Neural progenitor cell (in vitro differentiated cells): ENCODE measurements at regions not wholly inside any gene's neighbourhood (a gene's known extent, or its start where the extent isn't known, plus 50 kb on each side); places are given as distances from the start of the nearest gene placed in this dataset.

Source experiments
- DNase-seq: peaks from one replicate; pipeline ENCODE4 v3.0.0-alpha.2; 2016; ENCODE audit warnings: low spot score
- H2AFZ ChIP-seq: fragments of 200-600 bp; sonication (generic); replicated peaks from 2 replicates; pipeline ENCODE4 v1.6.1; 2016; ENCODE audit warnings: antibody characterized with exemption
- H3F3A ChIP-seq: fragments of 200-600 bp; sonication (generic); 2 replicates; pipeline ENCODE4 v1.6.1; 2016; ENCODE audit warnings: antibody characterized with exemption, low read depth
- H3K27ac ChIP-seq: fragments of 200-600 bp; sonication (generic); 2 replicates; pipeline ENCODE4 v1.5.1; 2016; ENCODE audit warnings: mild to moderate bottlenecking
- H3K27me3 ChIP-seq: fragments of 200-600 bp; sonication (generic); 2 replicates; pipeline ENCODE4 v1.6.1; 2016; ENCODE audit warnings: mild to moderate bottlenecking, moderate library complexity
- H3K36me3 ChIP-seq: fragments of 200-600 bp; sonication (generic); 2 replicates; pipeline ENCODE4 v1.5.1; 2016
- H3K4me1 ChIP-seq: fragments of 200-600 bp; sonication (generic); 2 replicates; pipeline ENCODE4 v1.6.1; 2016; ENCODE audit warnings: mixed run types
- H3K4me2 ChIP-seq: fragments of 200-600 bp; sonication (generic); 2 replicates; pipeline ENCODE4 v1.6.1; 2016
- H3K4me3 ChIP-seq: fragments of 200-600 bp; sonication (generic); 2 replicates; pipeline ENCODE4 v1.5.1; 2016
- H3K79me2 ChIP-seq: fragments of 200-600 bp; sonication (generic); 2 replicates; pipeline ENCODE4 v1.6.1; 2016; ENCODE audit warnings: low read depth
- H3K9ac ChIP-seq: fragments of 200-600 bp; sonication (generic); 2 replicates; pipeline ENCODE4 v1.6.1; 2016
- H3K9me3 ChIP-seq: fragments of 200-600 bp; sonication (generic); 2 replicates; pipeline ENCODE4 v1.5.1; 2016; ENCODE audit warnings: low read depth
- H4K20me1 ChIP-seq: fragments of 200-600 bp; sonication (generic); 2 replicates; pipeline ENCODE4 v1.6.1; 2016; ENCODE audit warnings: low read depth
- H3K27ac Mint-ChIP-seq: 3 replicates; pipeline ENCODE4 v1.8.0; 2021; ENCODE audit warnings: mixed read lengths
- H3K27me3 Mint-ChIP-seq: 2 replicates; pipeline ENCODE4 v1.8.0; 2022; ENCODE audit warnings: low read depth, mild to moderate bottlenecking, inconsistent platforms, moderate library complexity, mixed read lengths; ENCODE audit not compliant: insufficient read depth
- H3K36me3 Mint-ChIP-seq: 3 replicates; pipeline ENCODE4 v1.8.0; 2021; ENCODE audit warnings: mixed read lengths
- H3K4me1 Mint-ChIP-seq: 3 replicates; pipeline ENCODE4 v1.8.0; 2021; ENCODE audit warnings: mixed read lengths
- H3K4me3 Mint-ChIP-seq: 3 replicates; pipeline ENCODE4 v1.8.0; 2021; ENCODE audit warnings: mild to moderate bottlenecking, moderate library complexity, mixed read lengths
- H3K9me3 Mint-ChIP-seq: 3 replicates; pipeline ENCODE4 v1.8.0; 2020; ENCODE audit warnings: mixed read lengths
- EZH2 ChIP-seq: fragments of 200-600 bp; sonication (generic); IDR thresholded peaks from 2 replicates; pipeline ENCODE4 v1.6.1; 2017; ENCODE audit warnings: antibody characterized with exemption, mild to moderate bottlenecking, moderate library complexity
- EZH2phosphoT487 ChIP-seq: fragments of 200-600 bp; sonication (generic); IDR thresholded peaks from 2 replicates; pipeline ENCODE4 v1.6.1; 2017; ENCODE audit warnings: antibody characterized with exemption
- TF ChIP-seq, protein P1 (sequence below): fragments of 200-600 bp; sonication (generic); IDR thresholded peaks from 2 replicates; pipeline ENCODE4 v1.5.1; 2017; ENCODE audit warnings: antibody characterized with exemption, mild to moderate bottlenecking

DNA sequence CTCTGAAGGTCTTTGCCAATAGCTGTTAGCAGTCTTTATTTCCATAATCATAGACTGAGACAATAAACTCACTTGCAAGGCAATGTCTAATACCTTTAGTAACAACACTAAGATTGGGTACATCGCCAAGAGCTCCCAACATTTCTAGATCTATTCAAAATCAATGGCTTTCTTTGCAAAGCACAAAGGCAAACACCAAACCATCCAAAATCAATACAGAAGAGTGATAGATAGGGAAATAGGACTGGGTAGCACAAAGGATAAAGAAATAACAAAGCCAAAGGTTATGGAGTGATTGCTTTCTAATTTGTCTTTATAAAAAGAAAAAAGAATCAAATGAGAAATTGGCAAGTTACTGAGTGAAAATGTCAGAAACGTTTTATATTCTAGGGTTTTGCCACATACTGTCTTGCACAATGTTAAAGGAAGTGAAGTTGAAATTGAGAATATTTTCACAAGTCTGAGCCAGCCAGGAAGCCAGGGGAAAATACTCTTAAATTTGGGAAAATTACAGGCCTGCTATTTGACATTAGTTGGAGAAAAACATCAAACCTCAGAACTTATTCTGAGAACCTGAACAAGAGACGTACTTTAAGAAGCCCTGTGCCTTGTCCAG, 53.3 kb upstream of the LHFPL2 start:
- Histone ChIP-seq H3K27ac (no peak overlapping the region), H3K4me2 (no peak overlapping the region), H3K4me3 (no peak overlapping the region), H3F3A (no peaks in the 10 kb centered on the region), H3K36me3 (no peaks in the 10 kb centered on the region), H3K9me3 (no peaks in the 10 kb centered on the region), H3K27me3 (no peaks in the 10 kb centered on the region), H3K9ac (no peak overlapping the region), H3K79me2 (no peaks in the 10 kb centered on the region), H4K20me1 (no peaks in the 10 kb centered on the region), H2AFZ (no peak overlapping the region), H3K4me1 (no peaks in the 10 kb centered on the region)
- no peak overlapping the region for H3K4me3 Mint-ChIP-seq
- peak overlapping the region; percentile 36 for H3K27ac Mint-ChIP-seq
- H3K36me3 Mint-ChIP-seq, result no peaks in the 10 kb centered on the region
- TF ChIP-seq EZH2, result no peak
- TF ChIP-seq, protein P1, sequence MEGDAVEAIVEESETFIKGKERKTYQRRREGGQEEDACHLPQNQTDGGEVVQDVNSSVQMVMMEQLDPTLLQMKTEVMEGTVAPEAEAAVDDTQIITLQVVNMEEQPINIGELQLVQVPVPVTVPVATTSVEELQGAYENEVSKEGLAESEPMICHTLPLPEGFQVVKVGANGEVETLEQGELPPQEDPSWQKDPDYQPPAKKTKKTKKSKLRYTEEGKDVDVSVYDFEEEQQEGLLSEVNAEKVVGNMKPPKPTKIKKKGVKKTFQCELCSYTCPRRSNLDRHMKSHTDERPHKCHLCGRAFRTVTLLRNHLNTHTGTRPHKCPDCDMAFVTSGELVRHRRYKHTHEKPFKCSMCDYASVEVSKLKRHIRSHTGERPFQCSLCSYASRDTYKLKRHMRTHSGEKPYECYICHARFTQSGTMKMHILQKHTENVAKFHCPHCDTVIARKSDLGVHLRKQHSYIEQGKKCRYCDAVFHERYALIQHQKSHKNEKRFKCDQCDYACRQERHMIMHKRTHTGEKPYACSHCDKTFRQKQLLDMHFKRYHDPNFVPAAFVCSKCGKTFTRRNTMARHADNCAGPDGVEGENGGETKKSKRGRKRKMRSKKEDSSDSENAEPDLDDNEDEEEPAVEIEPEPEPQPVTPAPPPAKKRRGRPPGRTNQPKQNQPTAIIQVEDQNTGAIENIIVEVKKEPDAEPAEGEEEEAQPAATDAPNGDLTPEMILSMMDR, result no peak
- TF ChIP-seq EZH2phosphoT487, result no peak
- peaks cover 2% of the 10 kb centered on the region for H3K9me3 Mint-ChIP-seq
- peaks cover 6% of the 10 kb centered on the region for H3K4me1 Mint-ChIP-seq
- DNase-seq, result no peak
- H3K27me3 Mint-ChIP-seq, result peaks cover 4% of the 10 kb centered on the region

DNA sequence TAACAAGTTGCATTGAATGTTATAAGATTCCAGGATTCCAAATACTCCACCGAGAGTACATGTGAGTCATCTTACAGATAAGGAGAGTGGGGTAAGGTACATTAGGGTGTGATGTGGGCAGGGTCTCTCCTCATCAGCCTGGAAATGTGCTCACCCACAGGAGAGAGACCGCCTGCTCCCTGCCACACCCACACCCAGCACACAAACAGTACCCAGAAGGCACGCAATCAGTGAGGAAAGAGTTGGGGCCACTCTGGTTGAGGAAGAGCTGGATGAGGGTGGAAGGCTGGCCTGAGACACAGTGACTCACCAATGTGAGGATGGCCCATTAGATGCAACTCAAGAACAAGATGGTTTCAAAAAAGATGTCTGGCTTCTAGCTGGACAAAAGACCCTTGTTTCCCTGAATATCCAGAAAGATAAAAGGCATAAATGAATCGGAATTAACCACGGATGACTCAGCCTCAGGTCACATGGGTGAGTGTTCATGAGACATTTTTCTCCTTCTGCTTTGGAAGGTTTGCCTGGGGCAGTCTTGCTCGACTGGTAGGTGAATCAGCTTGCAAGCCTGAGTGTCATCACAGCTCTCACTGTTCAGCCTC, 51.1 kb upstream of the LHFPL2 start:
- no peaks in the 10 kb centered on the region for H4K20me1 ChIP-seq
- peaks cover 7% of the 10 kb centered on the region for H3K27me3 Mint-ChIP-seq
- peaks cover 10% of the 10 kb centered on the region for H3K9me3 Mint-ChIP-seq
- no peak overlapping the region for H3K27ac Mint-ChIP-seq
- no peaks in the 10 kb centered on the region for H3K79me2 ChIP-seq
- H3K9ac ChIP-seq, result no peak overlapping the region
- no peak overlapping the region for H3K4me3 Mint-ChIP-seq
- no peak overlapping the region for H2AFZ ChIP-seq
- H3K36me3 ChIP-seq, result no peaks in the 10 kb centered on the region
- no peak overlapping the region for H3K4me2 ChIP-seq
- no peak for DNase-seq
- peaks cover 2% of the 10 kb centered on the region for H3K36me3 Mint-ChIP-seq
- no peaks in the 10 kb centered on the region for H3K27me3 ChIP-seq
- H3F3A ChIP-seq, result no peaks in the 10 kb centered on the region
- no peak for TF ChIP-seq EZH2
- TF ChIP-seq, protein P1, result no peak
- no peak for TF ChIP-seq EZH2phosphoT487
- peaks cover 6% of the 10 kb centered on the region for H3K4me1 Mint-ChIP-seq
- no peak overlapping the region for H3K4me3 ChIP-seq
- H3K27ac ChIP-seq, result no peak overlapping the region
- no peaks in the 10 kb centered on the region for H3K9me3 ChIP-seq
- no peaks in the 10 kb centered on the region for H3K4me1 ChIP-seq

DNA sequence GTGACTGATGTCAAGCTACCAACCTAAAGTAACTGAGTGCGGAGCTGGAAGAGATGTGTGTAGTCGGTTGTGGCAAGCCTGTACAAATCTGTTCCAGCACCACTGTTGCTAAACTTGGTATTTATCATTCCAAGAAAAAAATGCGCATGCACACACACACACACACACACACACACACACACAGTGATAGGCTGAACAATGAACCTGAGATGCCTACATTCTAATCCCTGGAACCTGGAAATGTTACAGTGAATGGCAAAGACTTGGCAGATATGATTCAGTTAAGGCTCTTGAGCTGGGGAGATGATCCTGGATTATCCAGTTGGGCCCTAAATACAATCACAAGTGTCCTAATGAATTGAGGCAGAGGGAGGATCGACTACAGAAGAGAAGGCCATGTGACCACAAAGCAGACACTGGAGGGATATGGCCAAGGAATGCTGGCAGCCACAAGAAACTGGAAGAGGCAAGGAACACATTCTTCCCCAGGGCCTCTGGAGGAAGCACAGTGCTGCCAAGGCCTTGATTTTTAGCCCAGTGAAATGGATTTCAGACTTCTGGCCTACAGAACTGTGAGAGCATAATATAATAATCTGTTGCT, 49.7 kb upstream of the LHFPL2 start:
- no peaks in the 10 kb centered on the region for H3K4me1 ChIP-seq
- no peaks in the 10 kb centered on the region for H3K27me3 ChIP-seq
- no peaks in the 10 kb centered on the region for H4K20me1 ChIP-seq
- peaks cover 9% of the 10 kb centered on the region for H3K27me3 Mint-ChIP-seq
- no peak for TF ChIP-seq EZH2
- TF ChIP-seq, protein P1, result no peak
- TF ChIP-seq EZH2phosphoT487, result no peak
- no peaks in the 10 kb centered on the region for H3F3A ChIP-seq
- no peak overlapping the region for H2AFZ ChIP-seq
- no peaks in the 10 kb centered on the region for H3K79me2 ChIP-seq
- H3K36me3 Mint-ChIP-seq, result peaks cover 2% of the 10 kb centered on the region
- no peak overlapping the region for H3K4me3 Mint-ChIP-seq
- H3K4me3 ChIP-seq, result no peak overlapping the region
- no peak overlapping the region for H3K27ac ChIP-seq
- no peaks in the 10 kb centered on the region for H3K9me3 ChIP-seq
- no peak overlapping the region for H3K4me2 ChIP-seq
- no peak overlapping the region for H3K9ac ChIP-seq
- peaks cover 6% of the 10 kb centered on the region for H3K4me1 Mint-ChIP-seq
- peaks cover 17% of the 10 kb centered on the region for H3K9me3 Mint-ChIP-seq
- no peak overlapping the region for H3K27ac Mint-ChIP-seq
- no peaks in the 10 kb centered on the region for H3K36me3 ChIP-seq
- DNase-seq, result no peak
